Lower leg skin (tissue), 3 donors: ENCODE measurements at regions not wholly inside any gene's neighbourhood (a gene's known extent, or its start where the extent isn't known, plus 50 kb on each side); places are given as distances from the start of the nearest gene placed in this dataset.

Experiments
- POLR2A ChIP-seq, 2 donors: fragments of 450-650 bp; IDR thresholded peaks; one replicate each; pipeline ENCODE4 v1.6.1; 2016 to 2017; ENCODE audit warnings: antibody characterized with exemption in 2 of 2, mild to moderate bottlenecking in 1 of 2, moderate library complexity in 1 of 2
- TF ChIP-seq, protein P1 (sequence below), 3 donors: fragments of 450-650 bp; IDR thresholded peaks; one replicate each; pipeline ENCODE4 v1.5.1; 2016; ENCODE audit warnings: antibody characterized with exemption in 3 of 3, mild to moderate bottlenecking in 3 of 3, moderate library complexity in 2 of 3

DNA sequence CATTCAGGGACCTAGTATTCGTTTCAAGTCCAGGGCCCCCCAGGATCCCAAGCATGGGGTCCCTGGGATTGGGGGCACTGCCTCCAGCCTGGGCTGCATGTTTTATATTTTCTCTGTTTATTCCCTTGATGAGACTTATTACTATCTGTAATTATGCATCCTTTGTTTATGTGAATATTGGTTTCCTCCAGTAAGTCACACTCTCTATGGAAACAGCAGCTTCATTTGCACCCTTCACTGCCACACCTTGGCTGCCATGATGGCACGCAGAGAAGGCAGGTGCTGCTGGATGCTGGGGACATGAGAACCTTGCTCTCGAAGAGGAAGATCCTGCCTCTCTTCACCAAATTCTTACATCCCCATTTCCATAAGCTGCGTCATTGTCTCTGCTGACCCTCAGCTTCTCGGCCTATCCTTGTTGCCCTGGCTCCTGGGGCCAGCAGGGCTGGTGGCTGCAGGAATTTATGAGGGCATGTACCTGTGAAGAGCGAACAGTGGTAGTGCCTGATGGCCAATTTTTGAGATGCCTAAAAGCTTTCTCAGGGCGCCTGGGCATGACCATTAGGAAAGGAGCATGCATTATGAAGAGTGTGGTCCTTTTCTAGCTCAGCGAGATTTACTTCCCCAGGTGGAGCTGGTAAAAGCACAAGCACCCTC, 479.3 kb upstream of the KLF6 start:
- TF ChIP-seq, protein P1, sequence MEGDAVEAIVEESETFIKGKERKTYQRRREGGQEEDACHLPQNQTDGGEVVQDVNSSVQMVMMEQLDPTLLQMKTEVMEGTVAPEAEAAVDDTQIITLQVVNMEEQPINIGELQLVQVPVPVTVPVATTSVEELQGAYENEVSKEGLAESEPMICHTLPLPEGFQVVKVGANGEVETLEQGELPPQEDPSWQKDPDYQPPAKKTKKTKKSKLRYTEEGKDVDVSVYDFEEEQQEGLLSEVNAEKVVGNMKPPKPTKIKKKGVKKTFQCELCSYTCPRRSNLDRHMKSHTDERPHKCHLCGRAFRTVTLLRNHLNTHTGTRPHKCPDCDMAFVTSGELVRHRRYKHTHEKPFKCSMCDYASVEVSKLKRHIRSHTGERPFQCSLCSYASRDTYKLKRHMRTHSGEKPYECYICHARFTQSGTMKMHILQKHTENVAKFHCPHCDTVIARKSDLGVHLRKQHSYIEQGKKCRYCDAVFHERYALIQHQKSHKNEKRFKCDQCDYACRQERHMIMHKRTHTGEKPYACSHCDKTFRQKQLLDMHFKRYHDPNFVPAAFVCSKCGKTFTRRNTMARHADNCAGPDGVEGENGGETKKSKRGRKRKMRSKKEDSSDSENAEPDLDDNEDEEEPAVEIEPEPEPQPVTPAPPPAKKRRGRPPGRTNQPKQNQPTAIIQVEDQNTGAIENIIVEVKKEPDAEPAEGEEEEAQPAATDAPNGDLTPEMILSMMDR (IDR thresholded peaks at IDR 0.05): no peak
- TF ChIP-seq POLR2A (IDR thresholded peaks at IDR 0.05): no peak
